ENCODE measurements at regions not wholly inside any gene's neighbourhood (a gene's known extent, or its start where the extent isn't known, plus 50 kb on each side); places are given as distances from the start of the nearest gene placed in this dataset.

DNA sequence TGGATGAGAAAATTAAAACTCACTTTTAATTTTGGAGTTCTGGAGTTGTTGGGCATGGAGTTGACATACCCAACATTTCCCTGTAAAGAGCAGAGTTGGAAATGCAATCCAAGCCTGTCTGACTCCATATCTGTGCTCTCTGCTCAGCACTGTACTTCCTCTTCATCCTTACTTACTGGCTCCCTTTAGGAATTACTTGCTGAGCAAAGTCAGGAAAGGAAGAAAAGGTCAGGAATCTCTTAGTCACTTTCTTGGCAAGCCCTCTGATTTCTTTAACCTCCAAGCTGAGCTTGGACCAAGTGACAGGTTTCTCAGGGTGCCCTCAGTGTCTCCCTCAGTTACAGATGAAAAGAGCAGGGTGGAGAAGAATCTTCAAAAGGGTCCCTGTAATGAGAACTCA lies 501.5 kb downstream of the ZIC3 start:
- TF ChIP-seq HOXA7 (CRISPR knock-in tag; IDR thresholded peaks at IDR 0.05) (no peak), NFE2L1 (CRISPR knock-in tag; IDR thresholded peaks at IDR 0.05; ENCODE audit: borderline replicate concordance) (no peak), KMT2A (CRISPR knock-in tag; IDR thresholded peaks at IDR 0.05) (no peak), PREB (CRISPR knock-in tag; IDR thresholded peaks at IDR 0.05) (no peak), ZEB1 (IDR thresholded peaks at IDR 0.05; ENCODE audit: insufficient replicate concordance, low read depth) (no peak)
- intact Hi-C loops (cut with micrococcal nuclease; ENCODE audit: unreplicated experiment) (no loop called here), in situ Hi-C loops (cut with HindIII; ENCODE audit: extremely low pct_ligation_motif_present, low pct_unique_long_range_greater_than_20kb) (no loop called here)
- ATAC-seq = no peak
- ChIA-PET CTCF (ENCODE audit: low intra/inter-chr PET ratio, low total read pairs) (no interaction called here), POLR2A (no interaction called here)
- Histone ChIP-seq H2AFZ (ENCODE audit: low read length) (no peak overlapping the region), H4K20me1 (ENCODE audit: insufficient read depth, low read length) (no peaks in the 10 kb centered on the region), H3K4me2 (ENCODE audit: low read depth, low read length) (no peak overlapping the region), H3K27ac (ENCODE audit: extremely low read length, insufficient read depth, low read length) (no peak overlapping the region), H3K9me3 (ENCODE audit: low read length) (0 out of 2 replicates have a peak, but pooled peaks cover 6% of the 10 kb centered on the region), H3K4me1 (ENCODE audit: insufficient read depth, low read length) (no peaks in the 10 kb centered on the region), H3K9ac (ENCODE audit: insufficient read depth, low read depth, low read length) (no peak overlapping the region), H3K4me3 (replicated peaks in 1 of 3; ENCODE audit: insufficient read depth in 1 of 3, low read depth in 2 of 3, low read length in 3 of 3) (no peak overlapping the region), H3K79me2 (ENCODE audit: insufficient read depth, low read length) (no peaks in the 10 kb centered on the region), H3K36me3 (replicated peaks in 1 of 2; ENCODE audit: control insufficient read depth in 1 of 2, insufficient read depth in 2 of 2, low read length in 2 of 2) (no peaks in the 10 kb centered on the region), H3K27me3 (ENCODE audit: control insufficient read depth in 1 of 2, insufficient read depth in 2 of 2, low read length in 2 of 2) (no peaks in the 10 kb centered on the region)
- DNase-seq (ENCODE audit: low spot score) = no peak
- no peak for FAIRE-seq
- no TSS peak for BruUV-seq (replicated peaks)

DNA sequence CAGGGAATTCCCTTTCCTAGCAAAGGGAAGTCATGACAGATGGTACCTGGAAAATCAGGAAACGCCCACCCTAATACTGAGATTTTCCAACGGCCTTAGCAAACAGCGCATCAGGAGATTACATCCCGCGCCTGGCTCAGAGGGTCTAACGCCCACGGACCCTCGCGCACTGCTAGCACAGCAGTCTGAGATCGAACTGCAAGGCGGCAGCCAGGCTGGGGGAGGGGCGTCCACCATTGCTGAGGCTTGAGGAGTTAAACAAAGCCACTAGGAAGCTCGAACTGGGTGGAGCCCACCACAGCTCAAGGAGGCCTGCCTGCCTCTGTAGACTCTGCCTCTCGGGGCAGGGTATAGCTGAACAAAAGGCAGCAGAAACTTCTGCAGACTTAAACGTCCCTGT lies 507.7 kb downstream of the ZIC3 start:
- Histone ChIP-seq H3K27me3 (ENCODE audit: control insufficient read depth in 1 of 2, insufficient read depth in 2 of 2, low read length in 2 of 2) (no peaks in the 10 kb centered on the region), H3K4me3 (replicated peaks in 1 of 3; ENCODE audit: insufficient read depth in 1 of 3, low read depth in 2 of 3, low read length in 3 of 3) (no peak overlapping the region), H2AFZ (ENCODE audit: low read length) (no peak overlapping the region), H4K20me1 (ENCODE audit: insufficient read depth, low read length) (no peaks in the 10 kb centered on the region), H3K4me1 (ENCODE audit: insufficient read depth, low read length) (no peaks in the 10 kb centered on the region), H3K79me2 (ENCODE audit: insufficient read depth, low read length) (no peaks in the 10 kb centered on the region), H3K36me3 (replicated peaks in 1 of 2; ENCODE audit: control insufficient read depth in 1 of 2, insufficient read depth in 2 of 2, low read length in 2 of 2) (no peaks in the 10 kb centered on the region), H3K9me3 (ENCODE audit: low read length) (0 out of 2 replicates have a peak, but pooled peaks cover 6% of the 10 kb centered on the region), H3K4me2 (ENCODE audit: low read depth, low read length) (no peak overlapping the region), H3K27ac (ENCODE audit: extremely low read length, insufficient read depth, low read length) (no peak overlapping the region), H3K9ac (ENCODE audit: insufficient read depth, low read depth, low read length) (no peak overlapping the region)
- no peak for ATAC-seq
- FAIRE-seq = no peak
- no peak for DNase-seq (ENCODE audit: low spot score)
- ChIA-PET CTCF (ENCODE audit: low intra/inter-chr PET ratio, low total read pairs) (no interaction called here), POLR2A (no interaction called here)
- in situ Hi-C loops (cut with HindIII; ENCODE audit: extremely low pct_ligation_motif_present, low pct_unique_long_range_greater_than_20kb) (no loop called here), intact Hi-C loops (cut with micrococcal nuclease; ENCODE audit: unreplicated experiment) (no loop called here)
- WGBS (ENCODE audit: low lambda C conversion rate) = 16% methylated on average over 9 of the region's 15 CpGs
- BruUV-seq (replicated peaks) = no TSS peak
- no peak for TF ChIP-seq JUNB (CRISPR knock-in tag; IDR thresholded peaks at IDR 0.05; ENCODE audit: borderline replicate concordance)
- TF ChIP-seq, protein P1, sequence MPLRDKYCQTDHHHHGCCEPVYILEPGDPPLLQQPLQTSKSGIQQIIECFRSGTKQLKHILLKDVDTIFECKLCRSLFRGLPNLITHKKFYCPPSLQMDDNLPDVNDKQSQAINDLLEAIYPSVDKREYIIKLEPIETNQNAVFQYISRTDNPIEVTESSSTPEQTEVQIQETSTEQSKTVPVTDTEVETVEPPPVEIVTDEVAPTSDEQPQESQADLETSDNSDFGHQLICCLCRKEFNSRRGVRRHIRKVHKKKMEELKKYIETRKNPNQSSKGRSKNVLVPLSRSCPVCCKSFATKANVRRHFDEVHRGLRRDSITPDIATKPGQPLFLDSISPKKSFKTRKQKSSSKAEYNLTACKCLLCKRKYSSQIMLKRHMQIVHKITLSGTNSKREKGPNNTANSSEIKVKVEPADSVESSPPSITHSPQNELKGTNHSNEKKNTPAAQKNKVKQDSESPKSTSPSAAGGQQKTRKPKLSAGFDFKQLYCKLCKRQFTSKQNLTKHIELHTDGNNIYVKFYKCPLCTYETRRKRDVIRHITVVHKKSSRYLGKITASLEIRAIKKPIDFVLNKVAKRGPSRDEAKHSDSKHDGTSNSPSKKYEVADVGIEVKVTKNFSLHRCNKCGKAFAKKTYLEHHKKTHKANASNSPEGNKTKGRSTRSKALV (CRISPR knock-in tag; IDR thresholded peaks at IDR 0.05) = no peak
- no peak for TF ChIP-seq DBP (CRISPR knock-in tag; IDR thresholded peaks at IDR 0.05; ENCODE audit: not compliant biosample characterization)
- no peak for TF ChIP-seq ZNF530 (CRISPR knock-in tag; IDR thresholded peaks at IDR 0.05; ENCODE audit: low read depth)
- no peak for TF ChIP-seq ZNF7 (CRISPR knock-in tag; IDR thresholded peaks at IDR 0.05)
- TF ChIP-seq ZNF274 (CRISPR knock-in tag; IDR thresholded peaks at IDR 0.05) = no peak
- TF ChIP-seq TARDBP (CRISPR knock-in tag; IDR thresholded peaks at IDR 0.05) = no peak
- TF ChIP-seq EZH2 (conservative IDR thresholded peaks at IDR 0.05; ENCODE audit: low read depth, low read length) = no peak
- TF ChIP-seq, protein P2, sequence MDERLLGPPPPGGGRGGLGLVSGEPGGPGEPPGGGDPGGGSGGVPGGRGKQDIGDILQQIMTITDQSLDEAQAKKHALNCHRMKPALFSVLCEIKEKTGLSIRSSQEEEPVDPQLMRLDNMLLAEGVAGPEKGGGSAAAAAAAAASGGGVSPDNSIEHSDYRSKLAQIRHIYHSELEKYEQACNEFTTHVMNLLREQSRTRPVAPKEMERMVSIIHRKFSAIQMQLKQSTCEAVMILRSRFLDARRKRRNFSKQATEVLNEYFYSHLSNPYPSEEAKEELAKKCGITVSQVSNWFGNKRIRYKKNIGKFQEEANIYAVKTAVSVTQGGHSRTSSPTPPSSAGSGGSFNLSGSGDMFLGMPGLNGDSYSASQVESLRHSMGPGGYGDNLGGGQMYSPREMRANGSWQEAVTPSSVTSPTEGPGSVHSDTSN (CRISPR knock-in tag; IDR thresholded peaks at IDR 0.05) = no peak
